Parathyroid adenoma (tissue), 2 donors: ENCODE measurements at regions not wholly inside any gene's neighbourhood (a gene's known extent, or its start where the extent isn't known, plus 50 kb on each side); places are given as distances from the start of the nearest gene placed in this dataset.

ENCODE experiments used
- H2AFZ ChIP-seq: fragments of 300-600 bp; sonication (generic); one replicate; pipeline ENCODE4 v1.7.0; 2017; ENCODE audit warnings: antibody characterized with exemption, mild to moderate bottlenecking
- H3K27ac ChIP-seq: fragments of 300-600 bp; sonication (generic); one replicate; pipeline ENCODE4 v1.7.0; 2017
- H3K27me3 ChIP-seq: fragments of 300-600 bp; sonication (generic); one replicate; pipeline ENCODE4 v1.7.0; 2017; ENCODE audit warnings: low read length; ENCODE audit not compliant: control insufficient read depth, insufficient read depth
- H3K36me3 ChIP-seq: fragments of 300-600 bp; sonication (generic); one replicate; pipeline ENCODE4 v1.7.0; 2017; ENCODE audit warnings: low read length; ENCODE audit not compliant: control insufficient read depth, insufficient read depth
- H3K4me1 ChIP-seq: fragments of 300-600 bp; sonication (generic); one replicate; pipeline ENCODE4 v1.7.0; 2017; ENCODE audit warnings: control low read depth
- H3K4me2 ChIP-seq: fragments of 300-600 bp; sonication (generic); one replicate; pipeline ENCODE4 v1.7.0; 2017; ENCODE audit warnings: low read length
- H3K4me3 ChIP-seq: fragments of 300-600 bp; sonication (generic); one replicate; pipeline ENCODE4 v1.7.0; 2017; ENCODE audit warnings: low read depth, low read length
- H3K79me2 ChIP-seq: fragments of 300-600 bp; sonication (generic); one replicate; pipeline ENCODE4 v1.7.0; 2017; ENCODE audit warnings: control low read depth
- H3K9ac ChIP-seq: fragments of 300-600 bp; sonication (generic); one replicate; pipeline ENCODE4 v1.7.0; 2017; ENCODE audit warnings: mild to moderate bottlenecking
- H3K9me3 ChIP-seq: fragments of 300-600 bp; sonication (generic); one replicate; pipeline ENCODE4 v1.7.0; 2017; ENCODE audit warnings: low read length; ENCODE audit not compliant: control insufficient read depth
- CTCF ChIP-seq: fragments of 300-600 bp; sonication (generic); IDR thresholded peaks from one replicate; pipeline ENCODE4 v1.7.0; 2017; ENCODE audit warnings: antibody characterized with exemption, mild to moderate bottlenecking
- donor health status: primary hyperparathyroidism.

- Histone ChIP-seq H3K79me2 (no peaks in the 10 kb centered on the region), H3K4me3 (no peak overlapping the region), H3K9me3 (no peaks in the 10 kb centered on the region), H3K27ac (no peak overlapping the region), H3K36me3 (no peaks in the 10 kb centered on the region), H3K4me1 (no peaks in the 10 kb centered on the region), H3K9ac (no peak overlapping the region), H2AFZ (no peak overlapping the region), H3K27me3 (no peaks in the 10 kb centered on the region), H3K4me2 (no peak overlapping the region)
- no peak for TF ChIP-seq CTCF
Measured at GRCh38 chr14:62017651-62018230, 255.5 kb downstream of the SNAPC1 start.

GRCh38 chr14:62018606-62019005 is 256.4 kb downstream of the SNAPC1 start:
- H3K9me3 ChIP-seq: no peaks in the 10 kb centered on the region
- H2AFZ ChIP-seq: no peak overlapping the region
- H3K9ac ChIP-seq: no peak overlapping the region
- H3K27ac ChIP-seq: no peak overlapping the region
- H3K79me2 ChIP-seq: no peaks in the 10 kb centered on the region
- H3K27me3 ChIP-seq: no peaks in the 10 kb centered on the region
- no peaks in the 10 kb centered on the region for H3K4me1 ChIP-seq
- TF ChIP-seq CTCF: no peak
- H3K4me3 ChIP-seq: no peak overlapping the region
- no peaks in the 10 kb centered on the region for H3K36me3 ChIP-seq
- H3K4me2 ChIP-seq: no peak overlapping the region

- no peaks in the 10 kb centered on the region for H3K9me3 ChIP-seq
- H3K9ac ChIP-seq: no peak overlapping the region
- TF ChIP-seq CTCF: no peak
- H3K36me3 ChIP-seq: no peaks in the 10 kb centered on the region
- H3K79me2 ChIP-seq: no peaks in the 10 kb centered on the region
- H3K4me1 ChIP-seq: no peaks in the 10 kb centered on the region
- no peak overlapping the region for H3K4me3 ChIP-seq
- H3K4me2 ChIP-seq: no peak overlapping the region
- H3K27me3 ChIP-seq: no peaks in the 10 kb centered on the region
- no peak overlapping the region for H3K27ac ChIP-seq
- no peak overlapping the region for H2AFZ ChIP-seq
Measured at GRCh38 chr14:62027958-62028357, 265.7 kb downstream of the SNAPC1 start.

- H3K27me3 ChIP-seq: no peaks in the 10 kb centered on the region
- H3K27ac ChIP-seq: no peak overlapping the region
- TF ChIP-seq CTCF: no peak
- no peak overlapping the region for H3K4me2 ChIP-seq
- no peaks in the 10 kb centered on the region for H3K4me1 ChIP-seq
- no peaks in the 10 kb centered on the region for H3K36me3 ChIP-seq
- no peak overlapping the region for H3K9ac ChIP-seq
- no peak overlapping the region for H2AFZ ChIP-seq
- no peaks in the 10 kb centered on the region for H3K9me3 ChIP-seq
- no peak overlapping the region for H3K4me3 ChIP-seq
- H3K79me2 ChIP-seq: no peaks in the 10 kb centered on the region
Measured at GRCh38 chr14:62029569-62029924, 267.3 kb downstream of the SNAPC1 start.

GRCh38 chr14:62030387-62030786 is 268.2 kb downstream of the SNAPC1 start:
- no peak overlapping the region for H3K4me3 ChIP-seq
- no peak overlapping the region for H3K4me2 ChIP-seq
- no peak overlapping the region for H2AFZ ChIP-seq
- no peaks in the 10 kb centered on the region for H3K79me2 ChIP-seq
- no peak overlapping the region for H3K9ac ChIP-seq
- no peaks in the 10 kb centered on the region for H3K27me3 ChIP-seq
- H3K27ac ChIP-seq: no peak overlapping the region
- H3K9me3 ChIP-seq: no peaks in the 10 kb centered on the region
- TF ChIP-seq CTCF: no peak
- H3K4me1 ChIP-seq: no peaks in the 10 kb centered on the region
- H3K36me3 ChIP-seq: no peaks in the 10 kb centered on the region
